HTERT RPE-1 (cell line): ENCODE measurements at regions not wholly inside any gene's neighbourhood (a gene's known extent, or its start where the extent isn't known, plus 50 kb on each side); places are given as distances from the start of the nearest gene placed in this dataset.

Experiments
- in situ Hi-C: fragments of 300-500 bp; cut with MboI; formaldehyde crosslinking; loops from 4 replicates; pipeline ENCODE4 v1.14.3; 2020; ENCODE audit warnings: low sequenced_read_pairs

- in situ Hi-C loops: no loop called here
Observed at GRCh38 chr3:102595057-102595456, 160.2 kb downstream of the ZPLD1 start.

- in situ Hi-C loops: no loop called here
Observed at GRCh38 chr3:102599819-102600576, 165.2 kb downstream of the ZPLD1 start.

- in situ Hi-C loops: no loop called here
Observed at GRCh38 chr3:102605153-102605552, 170.3 kb downstream of the ZPLD1 start.

- in situ Hi-C loops: no loop called here
Observed at GRCh38 chr3:102608875-102609274, 174.1 kb downstream of the ZPLD1 start.

- in situ Hi-C loops: no loop called here
Observed at GRCh38 chr3:102614021-102614569, 179.3 kb downstream of the ZPLD1 start.

GRCh38 chr3:102614585-102614984 lies 179.8 kb downstream of the ZPLD1 start:
- in situ Hi-C loops: no loop called here

GRCh38 chr3:102617381-102617780 lies 182.6 kb downstream of the ZPLD1 start:
- in situ Hi-C loops: no loop called here

- in situ Hi-C loops: no loop called here
Observed at GRCh38 chr3:102619361-102619760, 184.5 kb downstream of the ZPLD1 start.

GRCh38 chr3:102629943-102630342 lies 195.1 kb downstream of the ZPLD1 start:
- in situ Hi-C loops: no loop called here

- in situ Hi-C loops: no loop called here
Observed at GRCh38 chr3:102630531-102630930, 195.7 kb downstream of the ZPLD1 start.

GRCh38 chr3:102643546-102643945 lies 208.7 kb downstream of the ZPLD1 start:
- in situ Hi-C loops: no loop called here

- in situ Hi-C loops: no loop called here
Observed at GRCh38 chr3:102646557-102646956, 211.7 kb downstream of the ZPLD1 start.

- in situ Hi-C loops: no loop called here
Observed at GRCh38 chr3:102660653-102661052, 225.8 kb downstream of the ZPLD1 start.

GRCh38 chr3:102661707-102662497 lies 227.1 kb downstream of the ZPLD1 start:
- in situ Hi-C loops: no loop called here

- in situ Hi-C loops: no loop called here
Observed at GRCh38 chr3:102662498-102662772, 227.6 kb downstream of the ZPLD1 start.

GRCh38 chr3:102664126-102664525 lies 229.3 kb downstream of the ZPLD1 start:
- in situ Hi-C loops: no loop called here

GRCh38 chr3:102665183-102665582 lies 230.4 kb downstream of the ZPLD1 start:
- in situ Hi-C loops: no loop called here

- in situ Hi-C loops: no loop called here
Observed at GRCh38 chr3:102668247-102668646, 233.4 kb downstream of the ZPLD1 start.

GRCh38 chr3:102670986-102671385 lies 236.2 kb downstream of the ZPLD1 start:
- in situ Hi-C loops: no loop called here

GRCh38 chr3:102672305-102672704 lies 237.5 kb downstream of the ZPLD1 start:
- in situ Hi-C loops: no loop called here

GRCh38 chr3:102673271-102674115 lies 238.7 kb downstream of the ZPLD1 start:
- in situ Hi-C loops: no loop called here
